Spleen (tissue), 7 donors: ENCODE measurements at regions not wholly inside any gene's neighbourhood (a gene's known extent, or its start where the extent isn't known, plus 50 kb on each side); places are given as distances from the start of the nearest gene placed in this dataset.

Source experiments
- CTCF ChIP-seq, 11 experiments: fragments of 200-600 bp in 7 of 11; fragments of 450-650 bp in 4 of 11; sonication (generic) in 4 of 11; IDR thresholded peaks in 8 of 11; conservative IDR thresholded peaks in 3 of 11; 1 replicate in 7 of 11; 2 replicates in 4 of 11; pipeline versions ENCODE4 v1.4.0 to v1.8.0; 2016 to 2021; ENCODE audit warnings: antibody characterized with exemption in 11 of 11, inconsistent platforms in 4 of 11, mild to moderate bottlenecking in 1 of 11
- POLR2A ChIP-seq, 3 donors: fragments of 450-650 bp; IDR thresholded peaks; one replicate each; pipeline ENCODE4 v1.5.1; 2017; ENCODE audit warnings: antibody characterized with exemption in 3 of 3, mild to moderate bottlenecking in 1 of 3
- POLR2AphosphoS5 ChIP-seq, 3 donors: sonication (generic); formaldehyde crosslinking; IDR thresholded peaks; one replicate each; pipeline ENCODE4 v1.5.1; 2017; ENCODE audit warnings: antibody characterized with exemption in 3 of 3
- donor health status: DM: no; HTN: no; CAD: no; lungs with moderate emphysema.
- donor health status: DM: no; HTN: no; CAD: no.
- donor health status: DM: no; HTN: no; CAD: no.

- TF ChIP-seq CTCF (IDR thresholded peaks at IDR 0.05 in 8 of 11, conservative IDR thresholded peaks at IDR 0.05 in 3 of 11) = no peak
- no peak for TF ChIP-seq POLR2AphosphoS5 (IDR thresholded peaks at IDR 0.05)
- TF ChIP-seq POLR2A (IDR thresholded peaks at IDR 0.05) = no peak
Observed at GRCh38 chr1:98147280-98147679, 226.4 kb upstream of the DPYD start.
